GM12878 (cell line): ENCODE measurements at regions not wholly inside any gene's neighbourhood (a gene's known extent, or its start where the extent isn't known, plus 50 kb on each side); places are given as distances from the start of the nearest gene placed in this dataset.

ENCODE experiments used
- ATAC-seq: fragments of 200-7000 bp; cut with Tn5 transposase; 3 replicates; pipeline ENCODE4 v1.9.1; 2020; ENCODE audit warnings: mild to moderate bottlenecking, moderate library complexity
- BruUV-seq: library from RNA; stranded (reverse); fragments of 400-500 nt; replicated peaks from 2 replicates; lab custom pipeline; 2021; lab: Mats Ljungman, UMichigan
- CTCF ChIA-PET: fragments of 300-600 bp; sonication (Branson Sonifier 250); formaldehyde crosslinking; extraction: SDS; loops from one replicate; lab custom pipeline; 2021; ENCODE audit warnings: inconsistent platforms; lab: Yijun Ruan, JAX
- POLR2A ChIA-PET: fragments of 350-600 bp; formaldehyde crosslinking; extraction: SDS; loops from one replicate; lab custom pipeline; 2021; ENCODE audit warnings: inconsistent platforms; lab: Charles Lee
- RAD21 ChIA-PET: fragments of 300-600 bp; sonication (Branson Sonifier 250); formaldehyde crosslinking; loops from one replicate; lab custom pipeline; 2023; ENCODE audit warnings: antibody characterized with exemption; ENCODE audit not compliant: unreplicated experiment; lab: Charles Lee
- SMC1A ChIA-PET: fragments of 300-600 bp; sonication (Branson Sonifier 250); formaldehyde crosslinking; loops from one replicate; lab custom pipeline; 2023; ENCODE audit not compliant: unreplicated experiment, uncharacterized antibody; lab: Charles Lee
- DNase-seq: peaks from one replicate; pipeline ENCODE4 v3.0.0-alpha.2; 2011; ENCODE audit warnings: low read depth, low spot score
- FAIRE-seq: peaks from 3 replicates; lab custom pipeline; 2011; peaks lifted over from hg19 to GRCh38; lab: Jason Lieb, UNC
- H2AFZ ChIP-seq: 2 replicates; pipeline ENCODE4 v1.6.0; 2011; ENCODE audit warnings: low read depth, low read length, control low read depth; ENCODE audit not compliant: control insufficient read depth
- H3K27ac ChIP-seq: 2 replicates; pipeline ENCODE4 v1.5.1; 2011; ENCODE audit warnings: control low read depth; ENCODE audit not compliant: control insufficient read depth, insufficient read depth
- H3K27me3 ChIP-seq, 2 experiments: replicated peaks in 1 of 2; 2 replicates each; pipeline versions ENCODE4 v1.6.0 to v1.6.1; 2011; ENCODE audit warnings: low read length in 1 of 2; ENCODE audit not compliant: control insufficient read depth in 2 of 2, insufficient read depth in 2 of 2
- H3K36me3 ChIP-seq, 2 experiments: 2 replicates each; pipeline ENCODE4 v1.5.1; 2011; ENCODE audit warnings: low read length in 1 of 2; ENCODE audit not compliant: control insufficient read depth in 2 of 2, insufficient read depth in 2 of 2
- H3K4me1 ChIP-seq: 2 replicates; pipeline ENCODE4 v1.6.1; 2011; ENCODE audit warnings: mild to moderate bottlenecking, low read length, moderate library complexity, mixed read lengths; ENCODE audit not compliant: control insufficient read depth, insufficient read depth
- H3K4me2 ChIP-seq: 2 replicates; pipeline ENCODE4 v1.6.0; 2011; ENCODE audit warnings: control low read depth; ENCODE audit not compliant: control insufficient read depth, insufficient read depth
- H3K4me3 ChIP-seq: fragments of 200-600 bp; sonication (generic); 2 replicates; pipeline ENCODE4 v1.5.1; 2016
- H3K79me2 ChIP-seq: 2 replicates; pipeline ENCODE4 v1.6.0; 2011; ENCODE audit warnings: low read length; ENCODE audit not compliant: control insufficient read depth, insufficient read depth
- H3K9ac ChIP-seq: 2 replicates; pipeline ENCODE4 v1.8.0; 2011; ENCODE audit warnings: low read length, control low read depth, mixed read lengths; ENCODE audit not compliant: control insufficient read depth, insufficient read depth
- H3K9me3 ChIP-seq: replicated peaks from 3 replicates; pipeline ENCODE4 v1.5.1; 2011; ENCODE audit warnings: mild to moderate bottlenecking, low read length; ENCODE audit not compliant: control insufficient read depth, insufficient read depth
- H4K20me1 ChIP-seq: 2 replicates; pipeline ENCODE4 v1.6.0; 2011; ENCODE audit not compliant: control insufficient read depth, insufficient read depth
- ATF2 ChIP-seq: IDR thresholded peaks from 2 replicates; pipeline ENCODE4 v1.6.1; 2012; ENCODE audit warnings: low read length, inconsistent platforms
- CBX5 ChIP-seq: sonication (generic); IDR thresholded peaks from 2 replicates; pipeline ENCODE4 v1.6.1; 2016; ENCODE audit warnings: low read depth, moderate library complexity, mild to moderate bottlenecking, inconsistent platforms
- ELK1 ChIP-seq: IDR thresholded peaks from 2 replicates; pipeline ENCODE4 v1.6.1; 2012; ENCODE audit warnings: low read depth, low read length, improper control_type of control experiment
- KDM1A ChIP-seq: fragments of 200-600 bp; sonication (generic); IDR thresholded peaks from 2 replicates; pipeline ENCODE4 v1.6.1; 2016; ENCODE audit warnings: borderline replicate concordance
- NRF1 ChIP-seq: conservative IDR thresholded peaks from 2 replicates; pipeline ENCODE4 v1.6.1; 2011; ENCODE audit warnings: mild to moderate bottlenecking, low read depth, low read length, improper control_type of control experiment
- PML ChIP-seq: IDR thresholded peaks from 2 replicates; pipeline ENCODE4 v1.6.1; 2012; ENCODE audit warnings: low read length, inconsistent platforms
- POLR2AphosphoS2 ChIP-seq: IDR thresholded peaks from 2 replicates; pipeline ENCODE4 v1.6.1; 2011; ENCODE audit warnings: low read depth, mild to moderate bottlenecking, low read length, improper control_type of control experiment, moderate library complexity
- RBBP5 ChIP-seq: fragments of 200-600 bp; sonication (generic); conservative IDR thresholded peaks from 2 replicates; pipeline ENCODE4 v1.6.1; 2016
- RCOR1 ChIP-seq: conservative IDR thresholded peaks from 2 replicates; pipeline ENCODE4 v1.6.1; 2012; ENCODE audit warnings: low read depth, low read length, improper control_type of control experiment
- SMARCA5 ChIP-seq: fragments of 450-650 bp; IDR thresholded peaks from 2 replicates; pipeline ENCODE4 v1.6.1; 2017; ENCODE audit warnings: mild to moderate bottlenecking
- SP1 ChIP-seq: IDR thresholded peaks from one replicate; pipeline ENCODE4 v1.6.1; 2011; ENCODE audit warnings: low read depth, low read length
- SRF ChIP-seq, 2 experiments: IDR thresholded peaks; 2 replicates each; pipeline ENCODE4 v1.6.1; 2011; ENCODE audit warnings: low read depth in 2 of 2, low read length in 2 of 2, mild to moderate bottlenecking in 1 of 2, moderate library complexity in 1 of 2
- TCF3 ChIP-seq: IDR thresholded peaks from 2 replicates; pipeline ENCODE4 v1.6.1; 2012; ENCODE audit warnings: low read depth, mild to moderate bottlenecking, low read length, borderline replicate concordance; ENCODE audit not compliant: insufficient read depth
- USF1 ChIP-seq: IDR thresholded peaks from 2 replicates; pipeline ENCODE4 v1.6.1; 2011; ENCODE audit warnings: borderline replicate concordance, low read depth, mild to moderate bottlenecking, moderate library complexity, mixed read lengths, low read length; ENCODE audit not compliant: insufficient read depth; ENCODE audit errors: extremely low read length
- ZBTB4 ChIP-seq: fragments of 450-650 bp; formaldehyde crosslinking; IDR thresholded peaks from 2 replicates; pipeline ENCODE4 v1.4.0; 2022; ENCODE audit warnings: mild to moderate bottlenecking, moderate library complexity
- WGBS: methylation state at CpG from one replicate; pipeline ENCODE4 v1.1.6; 2016; ENCODE audit warnings: low lambda C conversion rate; ENCODE audit not compliant: insufficient replicate concordance, insufficient coverage; ENCODE audit errors: missing lambda C conversion rate; 5-methylcytosine and 5-hydroxymethylcytosine counted together
- in situ Hi-C: fragments of 300-500 bp; cut with MboI; formaldehyde crosslinking; loops from 9 replicates; pipeline ENCODE4 v1.14.3; 2018; ENCODE audit warnings: mixed read lengths
- intact Hi-C: fragments of 100-400 bp; cut with micrococcal nuclease; formaldehyde crosslinking; loops from one replicate; pipeline ENCODE4 v1.14.2; 2022; ENCODE audit not compliant: unreplicated experiment

- intact Hi-C loops (no loop called here), in situ Hi-C loops (no loop called here)
- Histone ChIP-seq H3K27me3 (no peaks in the 10 kb centered on the region; a peak in 1 of 4 replicates), H3K9me3 (no peaks in the 10 kb centered on the region), H3K4me2 (no peak overlapping the region), H3K4me1 (no peaks in the 10 kb centered on the region), H3K9ac (no peak overlapping the region), H3K4me3 (no peak overlapping the region), H3K79me2 (no peaks in the 10 kb centered on the region), H4K20me1 (no peaks in the 10 kb centered on the region), H2AFZ (no peak overlapping the region), H3K27ac (no peak overlapping the region), H3K36me3 (no peaks in the 10 kb centered on the region)
- ChIA-PET RAD21 (no interaction called here), SMC1A (no interaction called here), POLR2A (no interaction called here), CTCF (interaction anchor here (0.7 kb wide), 1 partner anchor 555 kb away, joined by 3 read pairs; no protein-coding TSS in a partner anchor)
- TF ChIP-seq CBX5 (no peak), NRF1 (no peak), SP1 (no peak), KDM1A (no peak), PML (no peak), SMARCA5 (no peak), USF1 (no peak), TCF3 (no peak), ELK1 (no peak), SRF (IDR thresholded peaks at IDR 0.05; ENCODE audit: low read depth in 2 of 2, low read length in 2 of 2) (no peak), RBBP5 (no peak), ATF2 (no peak), ZBTB4 (CRISPR knock-in tag) (no peak), RCOR1 (no peak), POLR2AphosphoS2 (no peak)
- ATAC-seq: no peak
- FAIRE-seq: no peak
- DNase-seq: no peak
- no TSS peak for BruUV-seq
- 48% methylated on average over 6 of the region's 6 CpGs for WGBS
These were observed 109.5 kb upstream of the CDCA7L start for GRCh38 chr7:22055226-22055625.
